ENCODE measurements at regions not wholly inside any gene's neighbourhood (a gene's known extent, or its start where the extent isn't known, plus 50 kb on each side); places are given as distances from the start of the nearest gene placed in this dataset.
"Not testable (repeated sequence)": the region's sequence is repeated elsewhere in the genome, so short reads cannot be mapped to it uniquely, and the experiment has no call there.

DNA sequence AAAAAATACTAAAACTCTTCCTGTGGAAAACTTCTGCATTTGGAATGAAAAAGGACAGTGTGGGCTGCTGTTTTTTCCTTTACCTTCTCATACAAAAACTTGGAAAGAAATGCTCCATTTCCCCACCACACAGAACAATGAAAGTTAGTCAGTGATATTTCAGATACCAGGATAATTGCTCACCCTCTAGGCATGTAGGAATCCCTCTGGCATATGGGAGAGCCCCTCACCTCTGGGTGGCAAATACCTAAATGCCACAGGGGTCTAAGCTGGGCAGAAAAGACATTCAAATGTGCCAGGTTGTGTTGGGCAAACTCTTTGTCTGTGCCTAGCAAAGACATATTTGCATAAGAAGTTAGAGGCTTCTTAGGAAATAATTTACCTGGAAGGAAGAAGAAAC is 560.3 kb upstream of the NR2F2 start:
- Histone ChIP-seq H3K27ac (ENCODE audit: insufficient read depth, low read length) (no peak overlapping the region), H3K36me3 (ENCODE audit: control insufficient read depth, insufficient read depth, low read length) (no peaks in the 10 kb centered on the region), H3K4me3 (replicated peaks in 1 of 4; ENCODE audit: control extremely low read depth in 1 of 4, insufficient read depth in 1 of 4, low read depth in 3 of 4, low read length in 4 of 4) (no peak overlapping the region), H3K4me2 (ENCODE audit: extremely low read depth, insufficient read depth, low read length) (no peak overlapping the region), H3K4me1 (ENCODE audit: control insufficient read depth, extremely low read depth, insufficient read depth, low read length) (no peaks in the 10 kb centered on the region), H3K9ac (ENCODE audit: insufficient read depth, low read length) (no peak overlapping the region), H3K79me2 (ENCODE audit: control insufficient read depth, insufficient read depth, low read length) (no peaks in the 10 kb centered on the region), H3K27me3 (ENCODE audit: control insufficient read depth, insufficient read depth, low read length) (no peaks in the 10 kb centered on the region), H2AFZ (ENCODE audit: low read length) (no peak overlapping the region), H4K20me1 (ENCODE audit: control insufficient read depth, extremely low read depth, insufficient read depth, low read length) (no peaks in the 10 kb centered on the region), H3K9me3 (ENCODE audit: control insufficient read depth, insufficient read depth, low read depth, low read length) (no peaks in the 10 kb centered on the region)
- DNase-seq (ENCODE audit: low read depth in 2 of 2), result peak in 1 of 2 donors; percentile 69
- TF ChIP-seq, protein P1, sequence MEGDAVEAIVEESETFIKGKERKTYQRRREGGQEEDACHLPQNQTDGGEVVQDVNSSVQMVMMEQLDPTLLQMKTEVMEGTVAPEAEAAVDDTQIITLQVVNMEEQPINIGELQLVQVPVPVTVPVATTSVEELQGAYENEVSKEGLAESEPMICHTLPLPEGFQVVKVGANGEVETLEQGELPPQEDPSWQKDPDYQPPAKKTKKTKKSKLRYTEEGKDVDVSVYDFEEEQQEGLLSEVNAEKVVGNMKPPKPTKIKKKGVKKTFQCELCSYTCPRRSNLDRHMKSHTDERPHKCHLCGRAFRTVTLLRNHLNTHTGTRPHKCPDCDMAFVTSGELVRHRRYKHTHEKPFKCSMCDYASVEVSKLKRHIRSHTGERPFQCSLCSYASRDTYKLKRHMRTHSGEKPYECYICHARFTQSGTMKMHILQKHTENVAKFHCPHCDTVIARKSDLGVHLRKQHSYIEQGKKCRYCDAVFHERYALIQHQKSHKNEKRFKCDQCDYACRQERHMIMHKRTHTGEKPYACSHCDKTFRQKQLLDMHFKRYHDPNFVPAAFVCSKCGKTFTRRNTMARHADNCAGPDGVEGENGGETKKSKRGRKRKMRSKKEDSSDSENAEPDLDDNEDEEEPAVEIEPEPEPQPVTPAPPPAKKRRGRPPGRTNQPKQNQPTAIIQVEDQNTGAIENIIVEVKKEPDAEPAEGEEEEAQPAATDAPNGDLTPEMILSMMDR (conservative IDR thresholded peaks at IDR 0.05 in 1 of 2, IDR thresholded peaks at IDR 0.05 in 1 of 2; ENCODE audit: low read depth in 1 of 2, low read length in 2 of 2), result no peak
- no peak for TF ChIP-seq EZH2 (IDR thresholded peaks at IDR 0.05; ENCODE audit: low read length, missing control alignments)

DNA sequence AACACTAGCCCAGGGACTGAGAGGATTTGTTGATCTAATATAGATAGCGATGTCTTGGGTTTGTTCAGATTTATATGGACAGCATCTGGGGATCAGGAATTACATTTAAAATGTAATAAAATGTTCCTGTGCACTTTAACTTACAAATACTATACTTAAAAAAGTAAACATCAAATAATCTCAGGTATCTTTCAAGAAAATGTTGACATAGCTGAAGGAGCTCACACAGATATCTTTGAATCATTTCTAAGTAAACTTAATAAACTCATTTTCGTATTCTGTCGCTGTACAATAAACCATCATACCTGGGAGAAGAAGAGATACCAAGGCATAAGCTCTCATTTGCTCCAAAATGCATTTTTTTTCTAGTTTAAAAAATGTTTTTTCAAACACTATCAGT is 557.5 kb upstream of the NR2F2 start:
- H3K9ac ChIP-seq (ENCODE audit: insufficient read depth, low read length), result no peak overlapping the region
- H3K27ac ChIP-seq (ENCODE audit: insufficient read depth, low read length), result no peak overlapping the region
- H3K4me3 ChIP-seq (replicated peaks in 1 of 4; ENCODE audit: control extremely low read depth in 1 of 4, insufficient read depth in 1 of 4, low read depth in 3 of 4, low read length in 4 of 4), result no peak overlapping the region
- no peaks in the 10 kb centered on the region for H3K79me2 ChIP-seq (ENCODE audit: control insufficient read depth, insufficient read depth, low read length)
- H3K27me3 ChIP-seq (ENCODE audit: control insufficient read depth, insufficient read depth, low read length), result no peaks in the 10 kb centered on the region
- DNase-seq (ENCODE audit: low read depth in 2 of 2), result no peak
- H2AFZ ChIP-seq (ENCODE audit: low read length), result no peak overlapping the region
- H3K9me3 ChIP-seq (ENCODE audit: control insufficient read depth, insufficient read depth, low read depth, low read length), result no peaks in the 10 kb centered on the region
- TF ChIP-seq, protein P1 (conservative IDR thresholded peaks at IDR 0.05 in 1 of 2, IDR thresholded peaks at IDR 0.05 in 1 of 2; ENCODE audit: low read depth in 1 of 2, low read length in 2 of 2), result no peak
- TF ChIP-seq EZH2 (IDR thresholded peaks at IDR 0.05; ENCODE audit: low read length, missing control alignments), result no peak
- H3K36me3 ChIP-seq (ENCODE audit: control insufficient read depth, insufficient read depth, low read length), result no peaks in the 10 kb centered on the region
- H3K4me2 ChIP-seq (ENCODE audit: extremely low read depth, insufficient read depth, low read length), result no peak overlapping the region
- H3K4me1 ChIP-seq (ENCODE audit: control insufficient read depth, extremely low read depth, insufficient read depth, low read length), result no peaks in the 10 kb centered on the region
- no peaks in the 10 kb centered on the region for H4K20me1 ChIP-seq (ENCODE audit: control insufficient read depth, extremely low read depth, insufficient read depth, low read length)

DNA sequence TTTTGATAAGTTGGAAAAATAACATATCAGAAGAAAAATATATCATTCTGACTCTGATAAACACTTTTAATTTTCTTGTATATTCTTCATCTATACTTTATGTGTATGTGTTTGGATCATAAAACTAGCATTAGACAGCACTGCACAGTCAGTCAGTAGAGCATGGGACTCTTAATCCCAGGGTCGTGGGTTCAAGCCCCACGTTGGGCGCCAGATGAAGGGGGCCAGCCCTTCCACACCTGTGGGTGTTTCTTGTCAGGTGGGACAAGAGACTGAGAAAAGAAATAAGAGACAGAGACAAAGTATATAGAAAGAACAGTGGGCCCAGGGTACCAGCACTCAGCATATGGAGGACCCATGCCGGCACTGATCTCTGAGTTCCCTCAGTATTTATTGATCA is 546.0 kb upstream of the NR2F2 start:
- no peak overlapping the region for H2AFZ ChIP-seq (ENCODE audit: low read length)
- no peak overlapping the region for H3K9ac ChIP-seq (ENCODE audit: insufficient read depth, low read length)
- H3K4me3 ChIP-seq (replicated peaks in 1 of 4; ENCODE audit: control extremely low read depth in 1 of 4, insufficient read depth in 1 of 4, low read depth in 3 of 4, low read length in 4 of 4), result no peak overlapping the region
- no peaks in the 10 kb centered on the region for H3K36me3 ChIP-seq (ENCODE audit: control insufficient read depth, insufficient read depth, low read length)
- H3K79me2 ChIP-seq (ENCODE audit: control insufficient read depth, insufficient read depth, low read length), result no peaks in the 10 kb centered on the region
- no peaks in the 10 kb centered on the region for H4K20me1 ChIP-seq (ENCODE audit: control insufficient read depth, extremely low read depth, insufficient read depth, low read length)
- H3K4me1 ChIP-seq (ENCODE audit: control insufficient read depth, extremely low read depth, insufficient read depth, low read length), result no peaks in the 10 kb centered on the region
- H3K9me3 ChIP-seq (ENCODE audit: control insufficient read depth, insufficient read depth, low read depth, low read length), result no peaks in the 10 kb centered on the region
- TF ChIP-seq, protein P1 (conservative IDR thresholded peaks at IDR 0.05 in 1 of 2, IDR thresholded peaks at IDR 0.05 in 1 of 2; ENCODE audit: low read depth in 1 of 2, low read length in 2 of 2), result no peak
- no peaks in the 10 kb centered on the region for H3K27me3 ChIP-seq (ENCODE audit: control insufficient read depth, insufficient read depth, low read length)
- no peak for DNase-seq (ENCODE audit: low read depth in 2 of 2)
- H3K27ac ChIP-seq (ENCODE audit: insufficient read depth, low read length), result no peak overlapping the region
- H3K4me2 ChIP-seq (ENCODE audit: extremely low read depth, insufficient read depth, low read length), result no peak overlapping the region

DNA sequence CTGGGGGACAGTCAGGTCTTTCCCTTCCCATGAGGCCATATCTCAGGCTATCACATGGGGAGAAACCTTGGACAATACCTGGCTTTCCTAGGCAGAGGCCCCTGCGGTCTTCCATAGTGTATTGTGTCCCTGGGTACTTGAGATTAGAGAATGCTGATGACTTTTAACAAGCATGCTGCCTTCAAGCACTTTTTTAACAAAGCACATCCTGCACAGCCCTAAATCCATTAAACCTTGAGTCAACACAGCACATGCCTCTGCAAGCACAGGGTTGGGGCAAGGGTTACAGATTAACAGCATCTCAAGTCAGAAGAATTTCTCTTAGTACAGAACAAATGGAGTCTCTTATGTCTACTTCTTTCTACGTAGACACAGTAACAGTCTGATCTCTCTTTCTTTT is 545.2 kb upstream of the NR2F2 start:
- H3K27ac ChIP-seq (ENCODE audit: insufficient read depth, low read length); H2AFZ ChIP-seq (ENCODE audit: low read length); H3K4me1 ChIP-seq (ENCODE audit: control insufficient read depth, extremely low read depth, insufficient read depth, low read length); H3K9ac ChIP-seq (ENCODE audit: insufficient read depth, low read length); H4K20me1 ChIP-seq (ENCODE audit: control insufficient read depth, extremely low read depth, insufficient read depth, low read length); H3K9me3 ChIP-seq (ENCODE audit: control insufficient read depth, insufficient read depth, low read depth, low read length); H3K27me3 ChIP-seq (ENCODE audit: control insufficient read depth, insufficient read depth, low read length); H3K36me3 ChIP-seq (ENCODE audit: control insufficient read depth, insufficient read depth, low read length); DNase-seq (ENCODE audit: low read depth in 2 of 2); H3K79me2 ChIP-seq (ENCODE audit: control insufficient read depth, insufficient read depth, low read length); H3K4me2 ChIP-seq (ENCODE audit: extremely low read depth, insufficient read depth, low read length); H3K4me3 ChIP-seq (replicated peaks in 1 of 4; ENCODE audit: control extremely low read depth in 1 of 4, insufficient read depth in 1 of 4, low read depth in 3 of 4, low read length in 4 of 4): not testable (repeated sequence)

All from fibroblast of lung (primary cell).